Loucy (cell line): ENCODE measurements at regions not wholly inside any gene's neighbourhood (a gene's known extent, or its start where the extent isn't known, plus 50 kb on each side); places are given as distances from the start of the nearest gene placed in this dataset.

Experiments
- H2AFZ ChIP-seq: fragments of 200-600 bp; sonication (generic); 2 replicates; pipeline ENCODE4 v1.6.0; 2016; ENCODE audit warnings: antibody characterized with exemption, mild to moderate bottlenecking, low read length, moderate library complexity
- H3F3A ChIP-seq: fragments of 200-600 bp; 2 replicates; pipeline ENCODE4 v1.6.0; 2016; ENCODE audit warnings: antibody characterized with exemption, low read depth, mild to moderate bottlenecking
- H3K27me3 ChIP-seq: fragments of 200-600 bp; sonication (generic); 2 replicates; pipeline ENCODE4 v1.6.1; 2014; ENCODE audit warnings: low read length, mild to moderate bottlenecking; ENCODE audit not compliant: insufficient read depth, poor library complexity, severe bottlenecking
- H3K36me3 ChIP-seq: fragments of 200-600 bp; sonication (generic); 2 replicates; pipeline ENCODE4 v1.6.1; 2016; ENCODE audit warnings: low read length; ENCODE audit not compliant: insufficient read depth
- H3K4me1 ChIP-seq: fragments of 200-600 bp; sonication (generic); 2 replicates; pipeline ENCODE4 v1.5.1; 2014; ENCODE audit warnings: low read length, mild to moderate bottlenecking; ENCODE audit not compliant: insufficient read depth, poor library complexity, severe bottlenecking
- H3K4me2 ChIP-seq: fragments of 200-600 bp; sonication (generic); 2 replicates; pipeline ENCODE4 v1.6.0; 2014; ENCODE audit warnings: antibody characterized with exemption, low read length, low read depth, mild to moderate bottlenecking; ENCODE audit not compliant: poor library complexity, severe bottlenecking
- H3K4me3 ChIP-seq: fragments of 200-600 bp; sonication (generic); 2 replicates; pipeline ENCODE4 v1.5.1; 2014; ENCODE audit warnings: low read length, mild to moderate bottlenecking, mixed read lengths; ENCODE audit not compliant: poor library complexity, severe bottlenecking
- H3K79me2 ChIP-seq: fragments of 200-600 bp; sonication (generic); 2 replicates; pipeline ENCODE4 v1.6.1; 2014; ENCODE audit warnings: low read length; ENCODE audit not compliant: insufficient read depth
- H3K9ac ChIP-seq: fragments of 200-600 bp; sonication (generic); 2 replicates; pipeline ENCODE4 v1.6.0; 2014; ENCODE audit warnings: mild to moderate bottlenecking, low read depth, low read length, moderate library complexity; ENCODE audit not compliant: poor library complexity, severe bottlenecking
- H3K9me2 ChIP-seq: fragments of 200-600 bp; sonication (generic); replicated peaks from 2 replicates; pipeline ENCODE4 v1.6.1; 2016; ENCODE audit warnings: low read depth, low read length, mixed read lengths
- H3K9me3 ChIP-seq: fragments of 200-600 bp; sonication (generic); 2 replicates; pipeline ENCODE4 v1.6.1; 2014; ENCODE audit warnings: mild to moderate bottlenecking, antibody characterized with exemption, low read length, low read depth; ENCODE audit not compliant: insufficient read depth
- H4K20me1 ChIP-seq: fragments of 200-600 bp; sonication (generic); 2 replicates; pipeline ENCODE4 v1.6.0; 2014; ENCODE audit warnings: antibody characterized with exemption, low read length, mild to moderate bottlenecking; ENCODE audit not compliant: insufficient read depth, poor library complexity, severe bottlenecking
- EZH2phosphoT487 ChIP-seq: fragments of 200-600 bp; IDR thresholded peaks from 2 replicates; pipeline ENCODE4 v1.6.1; 2018; ENCODE audit warnings: antibody characterized with exemption, mild to moderate bottlenecking, moderate library complexity, borderline replicate concordance
- TF ChIP-seq, protein P1 (sequence below): fragments of 200-600 bp; sonication (generic); conservative IDR thresholded peaks from 2 replicates; pipeline ENCODE4 v1.5.1; 2014; ENCODE audit warnings: mild to moderate bottlenecking, antibody characterized with exemption, low read length

GRCh38 chr4:20520901-20521300, 179.4 kb upstream of the PACRGL start:
- Histone ChIP-seq H4K20me1 (no peaks in the 10 kb centered on the region), H3K4me2 (no peak overlapping the region), H3F3A (no peaks in the 10 kb centered on the region), H3K9me3 (no peaks in the 10 kb centered on the region), H3K9ac (no peak overlapping the region), H3K4me3 (no peak overlapping the region), H2AFZ (no peak overlapping the region), H3K36me3 (no peaks in the 10 kb centered on the region), H3K4me1 (no peaks in the 10 kb centered on the region), H3K79me2 (no peaks in the 10 kb centered on the region), H3K27me3 (no peaks in the 10 kb centered on the region), H3K9me2 (no peaks in the 10 kb centered on the region)
- no peak for TF ChIP-seq EZH2phosphoT487
- TF ChIP-seq, protein P1, sequence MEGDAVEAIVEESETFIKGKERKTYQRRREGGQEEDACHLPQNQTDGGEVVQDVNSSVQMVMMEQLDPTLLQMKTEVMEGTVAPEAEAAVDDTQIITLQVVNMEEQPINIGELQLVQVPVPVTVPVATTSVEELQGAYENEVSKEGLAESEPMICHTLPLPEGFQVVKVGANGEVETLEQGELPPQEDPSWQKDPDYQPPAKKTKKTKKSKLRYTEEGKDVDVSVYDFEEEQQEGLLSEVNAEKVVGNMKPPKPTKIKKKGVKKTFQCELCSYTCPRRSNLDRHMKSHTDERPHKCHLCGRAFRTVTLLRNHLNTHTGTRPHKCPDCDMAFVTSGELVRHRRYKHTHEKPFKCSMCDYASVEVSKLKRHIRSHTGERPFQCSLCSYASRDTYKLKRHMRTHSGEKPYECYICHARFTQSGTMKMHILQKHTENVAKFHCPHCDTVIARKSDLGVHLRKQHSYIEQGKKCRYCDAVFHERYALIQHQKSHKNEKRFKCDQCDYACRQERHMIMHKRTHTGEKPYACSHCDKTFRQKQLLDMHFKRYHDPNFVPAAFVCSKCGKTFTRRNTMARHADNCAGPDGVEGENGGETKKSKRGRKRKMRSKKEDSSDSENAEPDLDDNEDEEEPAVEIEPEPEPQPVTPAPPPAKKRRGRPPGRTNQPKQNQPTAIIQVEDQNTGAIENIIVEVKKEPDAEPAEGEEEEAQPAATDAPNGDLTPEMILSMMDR: no peak

DNA sequence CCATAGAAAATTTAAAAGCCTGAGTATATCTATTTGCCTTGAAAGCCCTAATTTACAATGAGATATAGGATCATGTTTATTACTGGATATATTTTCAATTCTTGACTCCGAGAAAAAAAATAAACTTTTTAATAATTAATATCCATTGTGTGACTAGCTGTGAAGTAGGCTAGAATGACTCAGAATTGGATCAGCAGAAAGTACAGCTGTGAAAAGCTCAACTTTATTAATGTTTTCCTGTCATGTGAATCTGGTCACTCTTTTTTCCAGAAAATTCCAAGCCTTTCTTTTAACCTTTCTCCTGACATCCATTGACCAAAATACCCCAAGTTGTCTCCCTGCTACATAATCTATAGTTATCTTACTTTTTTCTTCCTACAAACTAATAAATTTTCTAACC, 171.8 kb upstream of the PACRGL start:
- no peak for TF ChIP-seq EZH2phosphoT487
- TF ChIP-seq, protein P1: no peak
- Histone ChIP-seq H3K27me3 (no peaks in the 10 kb centered on the region), H3K4me1 (no peaks in the 10 kb centered on the region), H3K9me2 (no peaks in the 10 kb centered on the region), H3K9me3 (no peaks in the 10 kb centered on the region), H3K79me2 (no peaks in the 10 kb centered on the region), H3K36me3 (no peaks in the 10 kb centered on the region), H3K4me2 (no peak overlapping the region), H3F3A (no peaks in the 10 kb centered on the region), H4K20me1 (no peaks in the 10 kb centered on the region), H3K4me3 (no peak overlapping the region), H2AFZ (no peak overlapping the region), H3K9ac (no peak overlapping the region)

GRCh38 chr4:20529691-20530090, 170.6 kb upstream of the PACRGL start:
- no peak overlapping the region for H2AFZ ChIP-seq
- no peak overlapping the region for H3K4me2 ChIP-seq
- TF ChIP-seq, protein P1: no peak
- no peak for TF ChIP-seq EZH2phosphoT487
- no peaks in the 10 kb centered on the region for H3K9me2 ChIP-seq
- no peaks in the 10 kb centered on the region for H3K36me3 ChIP-seq
- no peak overlapping the region for H3K4me3 ChIP-seq
- no peaks in the 10 kb centered on the region for H4K20me1 ChIP-seq
- no peak overlapping the region for H3K9ac ChIP-seq
- no peaks in the 10 kb centered on the region for H3K79me2 ChIP-seq
- H3K4me1 ChIP-seq: no peaks in the 10 kb centered on the region
- H3K27me3 ChIP-seq: no peaks in the 10 kb centered on the region
- H3K9me3 ChIP-seq: no peaks in the 10 kb centered on the region
- H3F3A ChIP-seq: no peaks in the 10 kb centered on the region
